Suprapubic skin (tissue), 4 donors: ENCODE measurements at regions not wholly inside any gene's neighbourhood (a gene's known extent, or its start where the extent isn't known, plus 50 kb on each side); places are given as distances from the start of the nearest gene placed in this dataset.

Experiments used
- DNase-seq, 2 donors: peaks; one replicate each; pipeline ENCODE4 v3.0.0-alpha.2; 2019; ENCODE audit warnings: low spot score in 2 of 2
- H3K27ac ChIP-seq: fragments of 200-600 bp; sonication (generic); one replicate; pipeline ENCODE4 v1.5.1; 2019
- H3K27me3 ChIP-seq: fragments of 200-600 bp; sonication (generic); one replicate; pipeline ENCODE4 v1.5.1; 2019
- H3K36me3 ChIP-seq: fragments of 200-600 bp; sonication (generic); one replicate; pipeline ENCODE4 v1.5.1; 2019
- H3K4me1 ChIP-seq: fragments of 200-600 bp; sonication (generic); one replicate; pipeline ENCODE4 v1.5.1; 2019
- H3K4me3 ChIP-seq: fragments of 200-600 bp; sonication (generic); one replicate; pipeline ENCODE4 v1.5.1; 2019; ENCODE audit warnings: mild to moderate bottlenecking
- H3K9me3 ChIP-seq: fragments of 200-600 bp; sonication (generic); one replicate; pipeline ENCODE4 v1.5.1; 2019
- EP300 ChIP-seq: sonication (generic); formaldehyde crosslinking; IDR thresholded peaks from one replicate; pipeline ENCODE4 v1.6.1; 2017; ENCODE audit warnings: antibody characterized with exemption
- POLR2A ChIP-seq, 2 donors: fragments of 450-650 bp; IDR thresholded peaks; one replicate each; pipeline ENCODE4 v1.6.1; 2017; ENCODE audit warnings: antibody characterized with exemption in 2 of 2, mild to moderate bottlenecking in 2 of 2, moderate library complexity in 2 of 2
- POLR2AphosphoS5 ChIP-seq, 3 donors: sonication (generic); formaldehyde crosslinking; IDR thresholded peaks; one replicate each; pipeline ENCODE4 v1.6.1; 2017; ENCODE audit warnings: antibody characterized with exemption in 3 of 3
- WGBS: methylation state at CpG from one replicate; pipeline ENCODE4 v1.1.5; 2018; 5-methylcytosine and 5-hydroxymethylcytosine counted together
- TF ChIP-seq, protein P1 (sequence below), 2 donors: fragments of 200-600 bp in 1 of 2; fragments of 450-650 bp in 1 of 2; sonication (generic) in 1 of 2; IDR thresholded peaks; one replicate each; pipeline ENCODE4 v1.5.1; 2016 to 2019; ENCODE audit warnings: antibody characterized with exemption in 2 of 2, mild to moderate bottlenecking in 1 of 2, moderate library complexity in 1 of 2

DNA sequence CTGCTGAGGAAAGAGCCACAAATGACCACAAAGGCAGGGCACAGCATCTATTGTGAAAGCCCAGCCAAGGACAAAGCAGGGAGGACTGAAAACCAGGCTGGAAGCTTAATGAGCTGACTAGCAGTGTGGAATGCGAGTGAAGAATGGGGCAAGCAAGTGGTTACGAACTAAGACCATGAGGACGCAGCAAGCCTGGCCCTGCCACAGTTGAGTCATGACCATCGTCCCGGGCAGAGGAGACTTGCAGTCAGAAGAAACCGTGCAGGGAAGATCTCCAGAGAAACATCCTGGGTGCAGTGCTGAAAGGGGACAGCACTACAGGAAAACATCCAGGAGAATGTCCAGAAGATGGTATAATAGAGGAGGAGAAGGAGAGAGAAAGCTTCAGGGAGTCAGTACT lies 120.5 kb upstream of the GYPC start:
- TF ChIP-seq POLR2A (IDR thresholded peaks at IDR 0.05): no peak
- no peak for TF ChIP-seq POLR2AphosphoS5 (IDR thresholded peaks at IDR 0.05)
- no peak for TF ChIP-seq EP300
- TF ChIP-seq, protein P1, sequence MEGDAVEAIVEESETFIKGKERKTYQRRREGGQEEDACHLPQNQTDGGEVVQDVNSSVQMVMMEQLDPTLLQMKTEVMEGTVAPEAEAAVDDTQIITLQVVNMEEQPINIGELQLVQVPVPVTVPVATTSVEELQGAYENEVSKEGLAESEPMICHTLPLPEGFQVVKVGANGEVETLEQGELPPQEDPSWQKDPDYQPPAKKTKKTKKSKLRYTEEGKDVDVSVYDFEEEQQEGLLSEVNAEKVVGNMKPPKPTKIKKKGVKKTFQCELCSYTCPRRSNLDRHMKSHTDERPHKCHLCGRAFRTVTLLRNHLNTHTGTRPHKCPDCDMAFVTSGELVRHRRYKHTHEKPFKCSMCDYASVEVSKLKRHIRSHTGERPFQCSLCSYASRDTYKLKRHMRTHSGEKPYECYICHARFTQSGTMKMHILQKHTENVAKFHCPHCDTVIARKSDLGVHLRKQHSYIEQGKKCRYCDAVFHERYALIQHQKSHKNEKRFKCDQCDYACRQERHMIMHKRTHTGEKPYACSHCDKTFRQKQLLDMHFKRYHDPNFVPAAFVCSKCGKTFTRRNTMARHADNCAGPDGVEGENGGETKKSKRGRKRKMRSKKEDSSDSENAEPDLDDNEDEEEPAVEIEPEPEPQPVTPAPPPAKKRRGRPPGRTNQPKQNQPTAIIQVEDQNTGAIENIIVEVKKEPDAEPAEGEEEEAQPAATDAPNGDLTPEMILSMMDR (IDR thresholded peaks at IDR 0.05): no peak
- Histone ChIP-seq H3K27me3 (no peaks in the 10 kb centered on the region), H3K4me3 (no peak overlapping the region), H3K4me1 (no peaks in the 10 kb centered on the region), H3K9me3 (no peaks in the 10 kb centered on the region), H3K27ac (no peak overlapping the region), H3K36me3 (no peaks in the 10 kb centered on the region)
- DNase-seq: no peak
- WGBS: 90% methylated on average over 6 of the region's 6 CpGs

DNA sequence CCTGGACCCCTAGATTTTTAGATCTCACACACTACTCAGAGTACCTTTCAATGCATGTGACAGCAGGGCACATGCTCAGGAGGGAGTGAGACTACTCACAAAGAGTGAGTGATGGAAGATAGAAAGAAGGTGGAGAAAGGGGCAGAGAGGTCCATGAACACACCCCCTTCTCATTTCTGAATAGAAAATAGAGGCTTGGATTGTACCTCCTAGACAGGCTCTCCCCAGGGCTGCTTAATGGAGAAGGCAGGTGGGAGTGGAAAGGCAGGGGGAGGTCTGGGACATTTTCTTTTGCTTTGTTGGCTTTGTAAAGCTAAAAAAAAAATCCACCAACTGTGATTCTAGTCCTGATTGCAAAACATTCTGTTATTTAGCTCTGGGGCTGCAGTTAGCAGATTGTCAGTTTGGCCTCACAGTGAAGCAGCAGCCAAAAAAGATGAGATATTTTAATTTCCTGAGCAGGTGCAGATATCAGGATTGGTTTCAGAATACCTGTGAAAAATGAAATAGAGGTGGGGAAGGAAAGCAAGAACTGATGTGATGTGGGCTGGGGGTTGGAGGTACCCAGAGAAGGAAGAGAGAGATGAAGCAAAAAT lies 119.3 kb upstream of the GYPC start:
- no peaks in the 10 kb centered on the region for H3K36me3 ChIP-seq
- no peaks in the 10 kb centered on the region for H3K4me1 ChIP-seq
- H3K27me3 ChIP-seq: no peaks in the 10 kb centered on the region
- no peak overlapping the region for H3K27ac ChIP-seq
- no peaks in the 10 kb centered on the region for H3K9me3 ChIP-seq
- no peak overlapping the region for H3K4me3 ChIP-seq
- TF ChIP-seq POLR2A (IDR thresholded peaks at IDR 0.05) (no peak), POLR2AphosphoS5 (IDR thresholded peaks at IDR 0.05) (no peak), EP300 (no peak)
- TF ChIP-seq, protein P1 (IDR thresholded peaks at IDR 0.05): no peak
- DNase-seq: no peak

DNA sequence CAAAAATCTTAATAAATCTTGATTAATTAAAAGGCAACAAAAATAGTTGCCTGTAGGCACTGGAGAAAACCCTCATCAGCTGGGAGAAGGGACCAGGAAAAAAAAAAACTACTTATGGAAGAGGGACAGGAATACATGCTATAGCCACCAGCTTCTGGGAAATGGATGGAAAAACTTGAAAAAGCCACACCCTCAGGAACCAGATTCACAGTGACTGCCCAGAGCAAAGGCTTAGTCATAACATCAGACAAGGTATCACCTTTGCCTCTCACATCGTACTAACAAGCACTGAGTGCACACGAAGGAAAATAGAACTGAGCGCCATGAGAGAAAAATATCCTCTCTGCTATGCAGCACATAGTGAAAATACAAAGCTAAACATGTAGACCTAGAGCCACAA lies 116.9 kb upstream of the GYPC start:
- H3K27ac ChIP-seq: no peak overlapping the region
- no peak overlapping the region for H3K4me3 ChIP-seq
- peaks cover 6% of the 10 kb centered on the region for H3K9me3 ChIP-seq
- H3K27me3 ChIP-seq: no peaks in the 10 kb centered on the region
- H3K36me3 ChIP-seq: no peaks in the 10 kb centered on the region
- WGBS: 89% methylated on average over 3 of the region's 3 CpGs
- TF ChIP-seq, protein P1 (IDR thresholded peaks at IDR 0.05): no peak
- TF ChIP-seq EP300 (no peak), POLR2AphosphoS5 (IDR thresholded peaks at IDR 0.05) (no peak), POLR2A (IDR thresholded peaks at IDR 0.05) (no peak)
- no peak for DNase-seq
- H3K4me1 ChIP-seq: no peaks in the 10 kb centered on the region

DNA sequence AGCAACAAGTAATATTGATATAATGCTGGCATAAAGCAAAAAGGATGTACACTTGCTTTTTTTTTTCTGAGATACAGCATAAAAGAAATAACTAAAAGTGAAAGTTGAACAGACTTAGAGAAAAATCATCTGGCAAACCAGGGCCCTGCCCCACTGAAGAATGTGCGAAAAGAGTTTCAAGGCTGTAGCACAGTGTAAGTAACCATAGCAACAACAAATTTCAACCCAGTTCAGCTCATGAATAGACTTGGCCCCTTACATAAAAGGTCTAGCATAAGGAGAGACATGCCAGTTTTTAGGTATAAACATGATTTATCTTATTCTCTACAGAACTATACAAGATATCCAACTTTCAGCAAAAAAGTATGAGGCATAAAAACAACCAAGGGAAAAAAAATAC lies 113.7 kb upstream of the GYPC start:
- no peak for DNase-seq

DNA sequence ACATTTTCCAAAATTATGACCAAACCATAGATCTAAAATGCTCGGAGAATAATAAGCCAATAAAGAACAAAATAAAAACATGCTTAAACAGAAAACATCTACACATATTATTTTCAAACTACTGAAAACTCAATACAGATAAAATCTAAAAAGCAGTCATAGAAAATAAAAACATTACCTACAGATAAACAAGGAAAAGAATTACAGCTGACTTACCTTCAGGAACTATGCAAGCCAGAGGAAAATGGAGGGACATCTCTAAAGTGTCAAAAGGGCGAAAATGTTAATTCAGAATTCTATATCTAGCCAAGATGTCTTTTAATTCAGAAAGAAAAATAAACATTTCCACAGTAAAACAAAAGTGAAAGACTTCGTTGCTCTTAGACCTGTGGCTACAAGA lies 112.9 kb upstream of the GYPC start:
- TF ChIP-seq EP300: no peak
- TF ChIP-seq, protein P1 (IDR thresholded peaks at IDR 0.05): no peak
- Histone ChIP-seq H3K4me1 (no peaks in the 10 kb centered on the region), H3K27me3 (no peaks in the 10 kb centered on the region), H3K4me3 (no peak overlapping the region), H3K36me3 (no peaks in the 10 kb centered on the region), H3K27ac (no peak overlapping the region), H3K9me3 (peaks cover 6% of the 10 kb centered on the region)
- WGBS: 83% methylated on average over 3 of the region's 3 CpGs
- no peak for DNase-seq

More for the DNA sequence above, 113.7 kb upstream of the GYPC start:
- Histone ChIP-seq H3K4me3 (no peak overlapping the region), H3K9me3 (peaks cover 6% of the 10 kb centered on the region), H3K4me1 (no peaks in the 10 kb centered on the region), H3K36me3 (no peaks in the 10 kb centered on the region), H3K27me3 (no peaks in the 10 kb centered on the region), H3K27ac (no peak overlapping the region)
- WGBS: 83% methylated on average over 1 of the region's 1 CpG
- TF ChIP-seq POLR2AphosphoS5 (IDR thresholded peaks at IDR 0.05): no peak
- TF ChIP-seq, protein P1 (IDR thresholded peaks at IDR 0.05): no peak
- no peak for TF ChIP-seq POLR2A (IDR thresholded peaks at IDR 0.05)
- TF ChIP-seq EP300: no peak
